ENCODE measurements at regions not wholly inside any gene's neighbourhood (a gene's known extent, or its start where the extent isn't known, plus 50 kb on each side); places are given as distances from the start of the nearest gene placed in this dataset.

- H3K4me1 Mint-ChIP-seq, result peaks cover 44 to 84% (median 69%) of the 10 kb centered on the region in 4 donors
- no peak overlapping the region for H3K4me3 ChIP-seq (ENCODE audit: low read length in 2 of 2)
- peak in 1 of 5 donors; percentile 26 for DNase-seq
- POLR2A ChIA-PET (ENCODE audit: partially characterized antibody), result interaction anchor here (1.1 kb wide), 2 partner anchors 52 to 123 kb away, joined by 4 read pairs; no protein-coding TSS in a partner anchor
- CTCF ChIA-PET (ENCODE audit: partially characterized antibody), result interaction anchor here (1.1 to 2.2 kb wide), 2 partner anchors 8 to 19 kb away, joined by 5 to 7 read pairs; no protein-coding TSS in a partner anchor
- no peaks in the 10 kb centered on the region for H3K36me3 Mint-ChIP-seq
- H3K4me1 ChIP-seq (ENCODE audit: insufficient read depth, low read length), result peaks cover 68% of the 10 kb centered on the region
- no peaks in the 10 kb centered on the region for H3K36me3 ChIP-seq (ENCODE audit: insufficient read depth, low read length)
- no peaks in the 10 kb centered on the region for H3K9me3 ChIP-seq (ENCODE audit: control insufficient read depth in 1 of 2, low read length in 2 of 2)
- no peaks in the 10 kb centered on the region for H3K27me3 Mint-ChIP-seq
- H3K27me3 ChIP-seq (ENCODE audit: insufficient read depth, low read length), result no peaks in the 10 kb centered on the region
- intact Hi-C loops (cut with micrococcal nuclease), result loop anchor here (10.0 kb wide), 1 partner anchor 191 kb away; the partner anchor contains the start of genes MYO19 and PIGW
- peak overlapping the region in 5 of 8 donors; percentile 43 to 83 (median 70) for H3K4me3 Mint-ChIP-seq
- H3K9me3 Mint-ChIP-seq, result no peaks in the 10 kb centered on the region
- H3K27ac ChIP-seq (ENCODE audit: low read depth, low read length), result no peak overlapping the region
- H3K27ac Mint-ChIP-seq, result peak overlapping the region; percentile 68 to 91 (median 86)
These were observed 124.8 kb downstream of the MRM1 start for GRCh38 chr17:36726199-36726598.

GRCh38 chr17:36727052-36727451 is 125.7 kb downstream of the MRM1 start:
- Mint-ChIP-seq H3K36me3 (no peaks in the 10 kb centered on the region), H3K4me1 (peaks cover 37 to 75% (median 61%) of the 10 kb centered on the region in 4 donors), H3K9me3 (no peaks in the 10 kb centered on the region), H3K4me3 (peak overlapping the region in 6 of 8 donors; percentile 54 to 83 (median 70)), H3K27ac (peak overlapping the region in 6 of 7 donors; percentile 25 to 91 (median 64)), H3K27me3 (peaks cover 0 to under 1% of the 10 kb centered on the region in 2 donors)
- no peak for DNase-seq
- ChIA-PET CTCF (ENCODE audit: partially characterized antibody) (interaction anchor here (1.3 to 2.2 kb wide), 2 partner anchors 9 to 31 kb away, joined by 4 to 7 read pairs; no protein-coding TSS in a partner anchor), POLR2A (ENCODE audit: partially characterized antibody) (interaction anchor here (1.1 kb wide), 1 partner anchor 124 kb away, joined by 4 read pairs; no protein-coding TSS in a partner anchor)
- no peaks in the 10 kb centered on the region for H3K9me3 ChIP-seq (ENCODE audit: control insufficient read depth in 1 of 2, low read length in 2 of 2)
- H3K4me3 ChIP-seq (ENCODE audit: low read length in 2 of 2), result no peak overlapping the region
- H3K27ac ChIP-seq (ENCODE audit: low read depth, low read length), result no peak overlapping the region
- H3K4me1 ChIP-seq (ENCODE audit: insufficient read depth, low read length), result peaks cover 59% of the 10 kb centered on the region
- intact Hi-C loops (cut with micrococcal nuclease), result loop anchor here (10.0 kb wide), 1 partner anchor 192 kb away; the partner anchor contains the start of genes MYO19 and PIGW
- no peaks in the 10 kb centered on the region for H3K36me3 ChIP-seq (ENCODE audit: insufficient read depth, low read length)
- H3K27me3 ChIP-seq (ENCODE audit: insufficient read depth, low read length), result no peaks in the 10 kb centered on the region

- Histone ChIP-seq H3K27ac (ENCODE audit: low read depth, low read length) (no peak overlapping the region), H3K36me3 (ENCODE audit: insufficient read depth, low read length) (no peaks in the 10 kb centered on the region), H3K4me1 (ENCODE audit: insufficient read depth, low read length) (peaks cover 55% of the 10 kb centered on the region), H3K9me3 (ENCODE audit: control insufficient read depth in 1 of 2, low read length in 2 of 2) (no peaks in the 10 kb centered on the region), H3K4me3 (ENCODE audit: low read length in 2 of 2) (no peak overlapping the region), H3K27me3 (ENCODE audit: insufficient read depth, low read length) (no peaks in the 10 kb centered on the region)
- CTCF ChIA-PET (ENCODE audit: partially characterized antibody), result interaction anchor here (1.3 to 2.2 kb wide), 2 partner anchors 10 to 30 kb away, joined by 4 to 7 read pairs; no protein-coding TSS in a partner anchor
- intact Hi-C loops (cut with micrococcal nuclease), result loop anchor here (10.0 kb wide), 1 partner anchor 193 kb away; the partner anchor contains the start of genes MYO19 and PIGW
- H3K4me1 Mint-ChIP-seq, result peaks cover 35 to 71% (median 57%) of the 10 kb centered on the region in 4 donors
- peak overlapping the region; percentile 23 to 91 (median 87) for H3K27ac Mint-ChIP-seq
- DNase-seq, result no peak
- no peaks in the 10 kb centered on the region for H3K36me3 Mint-ChIP-seq
- POLR2A ChIA-PET (ENCODE audit: partially characterized antibody), result no interaction called here
- no peaks in the 10 kb centered on the region for H3K9me3 Mint-ChIP-seq
- H3K27me3 Mint-ChIP-seq, result peaks cover 3 to 6% of the 10 kb centered on the region in 2 donors
- peak overlapping the region; percentile 33 to 81 (median 70) for H3K4me3 Mint-ChIP-seq
These were observed 126.2 kb downstream of the MRM1 start for GRCh38 chr17:36727577-36727976.

GRCh38 chr17:36728030-36728991 is 126.9 kb downstream of the MRM1 start:
- no peaks in the 10 kb centered on the region for H3K36me3 Mint-ChIP-seq
- Histone ChIP-seq H3K9me3 (ENCODE audit: control insufficient read depth in 1 of 2, low read length in 2 of 2) (no peaks in the 10 kb centered on the region), H3K27ac (ENCODE audit: low read depth, low read length) (no peak overlapping the region), H3K4me1 (ENCODE audit: insufficient read depth, low read length) (peaks cover 48% of the 10 kb centered on the region), H3K36me3 (ENCODE audit: insufficient read depth, low read length) (no peaks in the 10 kb centered on the region), H3K27me3 (ENCODE audit: insufficient read depth, low read length) (no peaks in the 10 kb centered on the region), H3K4me3 (ENCODE audit: low read length in 2 of 2) (no peak overlapping the region)
- peaks cover 32 to 64% (median 51%) of the 10 kb centered on the region in 4 donors for H3K4me1 Mint-ChIP-seq
- H3K27me3 Mint-ChIP-seq, result peaks cover 3 to 6% of the 10 kb centered on the region in 2 donors
- CTCF ChIA-PET (ENCODE audit: partially characterized antibody), result interaction anchor here (1.3 to 2.2 kb wide), 2 partner anchors 10 to 29 kb away, joined by 4 to 7 read pairs; no protein-coding TSS in a partner anchor
- POLR2A ChIA-PET (ENCODE audit: partially characterized antibody), result no interaction called here
- peak overlapping the region; percentile 58 to 81 (median 70) for H3K4me3 Mint-ChIP-seq
- peak in 1 of 5 donors; percentile 55 for DNase-seq
- H3K9me3 Mint-ChIP-seq, result peaks cover 0 to 2% (median 0%) of the 10 kb centered on the region in 8 donors
- intact Hi-C loops (cut with micrococcal nuclease), result loop anchor here (10.0 kb wide), 1 partner anchor 194 kb away; the partner anchor contains the start of genes MYO19 and PIGW
- peak overlapping the region; percentile 65 to 91 (median 84) for H3K27ac Mint-ChIP-seq

- intact Hi-C loops (cut with micrococcal nuclease), result no loop called here
- peak overlapping the region in 1 of 7 donors; percentile 36 for H3K27ac Mint-ChIP-seq
- POLR2A ChIA-PET (ENCODE audit: partially characterized antibody), result no interaction called here
- H3K4me3 Mint-ChIP-seq, result no peak overlapping the region
- H3K36me3 Mint-ChIP-seq, result no peaks in the 10 kb centered on the region
- no peaks in the 10 kb centered on the region for H3K9me3 ChIP-seq (ENCODE audit: control insufficient read depth in 1 of 2, low read length in 2 of 2)
- no peaks in the 10 kb centered on the region for H3K36me3 ChIP-seq (ENCODE audit: insufficient read depth, low read length)
- CTCF ChIA-PET (ENCODE audit: partially characterized antibody), result no interaction called here
- peaks cover 3 to 11% of the 10 kb centered on the region in 2 donors for H3K27me3 Mint-ChIP-seq
- no peak overlapping the region for H3K4me3 ChIP-seq (ENCODE audit: low read length in 2 of 2)
- H3K27ac ChIP-seq (ENCODE audit: low read depth, low read length), result no peak overlapping the region
- peaks cover 25 to 44% (median 37%) of the 10 kb centered on the region in 4 donors for H3K4me1 Mint-ChIP-seq
- H3K4me1 ChIP-seq (ENCODE audit: insufficient read depth, low read length), result peaks cover 37% of the 10 kb centered on the region
- H3K27me3 ChIP-seq (ENCODE audit: insufficient read depth, low read length), result no peaks in the 10 kb centered on the region
- no peak for DNase-seq
- H3K9me3 Mint-ChIP-seq, result peaks cover 0 to 2% (median 0%) of the 10 kb centered on the region in 8 donors
These were observed 128.9 kb downstream of the MRM1 start for GRCh38 chr17:36730095-36730808.

- Mint-ChIP-seq H3K4me1 (peaks cover 22 to 37% (median 30%) of the 10 kb centered on the region in 4 donors), H3K27ac (peak overlapping the region in 2 of 7 donors; percentile 24 to 57), H3K36me3 (no peaks in the 10 kb centered on the region), H3K9me3 (peaks cover 0 to 2% (median 0%) of the 10 kb centered on the region in 8 donors), H3K27me3 (peaks cover 6 to 11% of the 10 kb centered on the region in 2 donors), H3K4me3 (no peak overlapping the region)
- ChIA-PET CTCF (ENCODE audit: partially characterized antibody) (no interaction called here), POLR2A (ENCODE audit: partially characterized antibody) (no interaction called here)
- H3K36me3 ChIP-seq (ENCODE audit: insufficient read depth, low read length), result no peaks in the 10 kb centered on the region
- no peaks in the 10 kb centered on the region for H3K9me3 ChIP-seq (ENCODE audit: control insufficient read depth in 1 of 2, low read length in 2 of 2)
- intact Hi-C loops (cut with micrococcal nuclease), result no loop called here
- no peaks in the 10 kb centered on the region for H3K27me3 ChIP-seq (ENCODE audit: insufficient read depth, low read length)
- DNase-seq, result no peak
- H3K4me1 ChIP-seq (ENCODE audit: insufficient read depth, low read length), result peaks cover 34% of the 10 kb centered on the region
- H3K27ac ChIP-seq (ENCODE audit: low read depth, low read length), result no peak overlapping the region
- no peak overlapping the region for H3K4me3 ChIP-seq (ENCODE audit: low read length in 2 of 2)
These were observed 129.6 kb downstream of the MRM1 start for GRCh38 chr17:36730857-36731490.

All from CD4-positive, alpha-beta memory T cell (primary cell).